ENCODE measurements at regions not wholly inside any gene's neighbourhood (a gene's known extent, or its start where the extent isn't known, plus 50 kb on each side); places are given as distances from the start of the nearest gene placed in this dataset.
A peak's percentile ranks its signal among the peaks of the same experiment; 100 is the strongest.

GRCh38 chrX:1743663-1744062 lies 128.8 kb downstream of the ASMT start:
- ChIA-PET POLR2A (no interaction called here), CTCF (no interaction called here)
- peaks cover 20% of the 10 kb centered on the region for H3K9me3 Mint-ChIP-seq (ENCODE audit: unreplicated experiment)
- H3K27ac Mint-ChIP-seq (ENCODE audit: low read depth, unreplicated experiment) = no peak overlapping the region
- no peak overlapping the region for H3K4me3 Mint-ChIP-seq (ENCODE audit: unreplicated experiment)
- H3K36me3 Mint-ChIP-seq (ENCODE audit: insufficient read depth, unreplicated experiment) = peaks cover 6% of the 10 kb centered on the region
- H3K27me3 Mint-ChIP-seq (ENCODE audit: insufficient read depth, unreplicated experiment) = peaks cover 17% of the 10 kb centered on the region
- no peak for TF ChIP-seq CTCF (IDR thresholded peaks at IDR 0.05; ENCODE audit: unreplicated experiment)
- BruUV-seq (replicated peaks) = no TSS peak
- no peaks in the 10 kb centered on the region for H3K4me1 Mint-ChIP-seq (ENCODE audit: insufficient read depth, unreplicated experiment)
- intact Hi-C loops (cut with micrococcal nuclease) = no loop called here
- DNase-seq (ENCODE audit: unreplicated experiment) = no peak

- Mint-ChIP-seq H3K36me3 (ENCODE audit: insufficient read depth, unreplicated experiment) (peaks cover 6% of the 10 kb centered on the region), H3K9me3 (ENCODE audit: unreplicated experiment) (peaks cover 20% of the 10 kb centered on the region), H3K4me3 (ENCODE audit: unreplicated experiment) (no peak overlapping the region), H3K27me3 (ENCODE audit: insufficient read depth, unreplicated experiment) (peaks cover 17% of the 10 kb centered on the region), H3K4me1 (ENCODE audit: insufficient read depth, unreplicated experiment) (no peaks in the 10 kb centered on the region), H3K27ac (ENCODE audit: low read depth, unreplicated experiment) (no peak overlapping the region)
- TF ChIP-seq CTCF (IDR thresholded peaks at IDR 0.05; ENCODE audit: unreplicated experiment) = no peak
- ChIA-PET POLR2A (no interaction called here), CTCF (no interaction called here)
- no peak for DNase-seq (ENCODE audit: unreplicated experiment)
- intact Hi-C loops (cut with micrococcal nuclease) = no loop called here
- no TSS peak for BruUV-seq (replicated peaks)
Observed at GRCh38 chrX:1748408-1748807, 133.5 kb downstream of the ASMT start.

- H3K4me3 Mint-ChIP-seq (ENCODE audit: unreplicated experiment) = no peak overlapping the region
- peaks cover 6% of the 10 kb centered on the region for H3K36me3 Mint-ChIP-seq (ENCODE audit: insufficient read depth, unreplicated experiment)
- peak; percentile 5 for DNase-seq (ENCODE audit: unreplicated experiment)
- no TSS peak for BruUV-seq (replicated peaks)
- peaks cover 16% of the 10 kb centered on the region for H3K9me3 Mint-ChIP-seq (ENCODE audit: unreplicated experiment)
- CTCF ChIA-PET = no interaction called here
- H3K27ac Mint-ChIP-seq (ENCODE audit: low read depth, unreplicated experiment) = no peak overlapping the region
- POLR2A ChIA-PET = no interaction called here
- H3K4me1 Mint-ChIP-seq (ENCODE audit: insufficient read depth, unreplicated experiment) = no peaks in the 10 kb centered on the region
- TF ChIP-seq CTCF (IDR thresholded peaks at IDR 0.05; ENCODE audit: unreplicated experiment) = no peak
- peaks cover 13% of the 10 kb centered on the region for H3K27me3 Mint-ChIP-seq (ENCODE audit: insufficient read depth, unreplicated experiment)
- intact Hi-C loops (cut with micrococcal nuclease) = no loop called here
Observed at GRCh38 chrX:1749499-1749898, 134.6 kb downstream of the ASMT start.

GRCh38 chrX:1750267-1750666 lies 135.4 kb downstream of the ASMT start:
- no peak overlapping the region for H3K27ac Mint-ChIP-seq (ENCODE audit: low read depth, unreplicated experiment)
- DNase-seq (ENCODE audit: unreplicated experiment) = no peak
- peaks cover 8% of the 10 kb centered on the region for H3K9me3 Mint-ChIP-seq (ENCODE audit: unreplicated experiment)
- no TSS peak for BruUV-seq (replicated peaks)
- ChIA-PET CTCF (no interaction called here), POLR2A (no interaction called here)
- intact Hi-C loops (cut with micrococcal nuclease) = no loop called here
- H3K4me3 Mint-ChIP-seq (ENCODE audit: unreplicated experiment) = no peak overlapping the region
- H3K36me3 Mint-ChIP-seq (ENCODE audit: insufficient read depth, unreplicated experiment) = peaks cover 5% of the 10 kb centered on the region
- no peak for TF ChIP-seq CTCF (IDR thresholded peaks at IDR 0.05; ENCODE audit: unreplicated experiment)
- H3K4me1 Mint-ChIP-seq (ENCODE audit: insufficient read depth, unreplicated experiment) = no peaks in the 10 kb centered on the region
- peaks cover 5% of the 10 kb centered on the region for H3K27me3 Mint-ChIP-seq (ENCODE audit: insufficient read depth, unreplicated experiment)

Data from MCF 10A (cell line).